Mesothelial cell of epicardium (in vitro differentiated cells): ENCODE measurements at regions not wholly inside any gene's neighbourhood (a gene's known extent, or its start where the extent isn't known, plus 50 kb on each side); places are given as distances from the start of the nearest gene placed in this dataset.

Source experiments
- DNase-seq, 2 experiments: peaks; one replicate each; pipeline ENCODE4 v3.0.0; 2021; ENCODE audit warnings: low spot score in 2 of 2; ENCODE audit not compliant: unreplicated experiment in 2 of 2
- H3K27ac Mint-ChIP-seq: 2 replicates; pipeline ENCODE4 v1.8.0; 2021; ENCODE audit warnings: mixed read lengths
- H3K27me3 Mint-ChIP-seq: 2 replicates; pipeline ENCODE4 v1.8.0; 2021; ENCODE audit warnings: low read depth, mixed read lengths
- H3K36me3 Mint-ChIP-seq: 2 replicates; pipeline ENCODE4 v1.8.0; 2021; ENCODE audit warnings: mixed read lengths
- H3K4me1 Mint-ChIP-seq: 2 replicates; pipeline ENCODE4 v1.8.0; 2021; ENCODE audit warnings: mixed read lengths
- H3K4me3 Mint-ChIP-seq: 2 replicates; pipeline ENCODE4 v1.8.0; 2021; ENCODE audit warnings: mild to moderate bottlenecking, moderate library complexity, mixed read lengths
- H3K9me3 Mint-ChIP-seq: 2 replicates; pipeline ENCODE4 v1.8.0; 2021; ENCODE audit warnings: mixed read lengths
- CTCF ChIP-seq: fragments of 200-600 bp; sonication (generic); IDR thresholded peaks from one replicate; pipeline ENCODE4 v1.5.0; 2021; ENCODE audit warnings: antibody characterized with exemption; ENCODE audit not compliant: unreplicated experiment

GRCh38 chr7:67738958-67739357 lies 742.3 kb downstream of the TYW1 start:
- no peak for DNase-seq
- Mint-ChIP-seq H3K9me3 (peaks cover 4% of the 10 kb centered on the region), H3K27ac (no peak overlapping the region), H3K36me3 (no peaks in the 10 kb centered on the region), H3K4me3 (no peak overlapping the region), H3K27me3 (peaks cover 22% of the 10 kb centered on the region), H3K4me1 (no peaks in the 10 kb centered on the region)
- TF ChIP-seq CTCF = no peak

- no peak for TF ChIP-seq CTCF
- no peaks in the 10 kb centered on the region for H3K36me3 Mint-ChIP-seq
- H3K4me3 Mint-ChIP-seq = no peak overlapping the region
- no peaks in the 10 kb centered on the region for H3K4me1 Mint-ChIP-seq
- no peak overlapping the region for H3K27ac Mint-ChIP-seq
- peaks cover 41% of the 10 kb centered on the region for H3K27me3 Mint-ChIP-seq
- no peak for DNase-seq
- peaks cover 4% of the 10 kb centered on the region for H3K9me3 Mint-ChIP-seq
Measured at GRCh38 chr7:67743501-67743900, 746.9 kb downstream of the TYW1 start.

- TF ChIP-seq CTCF = no peak
- H3K27me3 Mint-ChIP-seq = peaks cover 5% of the 10 kb centered on the region
- H3K27ac Mint-ChIP-seq = no peak overlapping the region
- H3K9me3 Mint-ChIP-seq = peaks cover 28% of the 10 kb centered on the region
- DNase-seq = no peak
- H3K4me3 Mint-ChIP-seq = no peak overlapping the region
- no peaks in the 10 kb centered on the region for H3K4me1 Mint-ChIP-seq
- no peaks in the 10 kb centered on the region for H3K36me3 Mint-ChIP-seq
Measured at GRCh38 chr7:67752227-67752626, 755.6 kb downstream of the TYW1 start.

GRCh38 chr7:67753891-67754290 lies 757.3 kb downstream of the TYW1 start:
- Mint-ChIP-seq H3K27ac (no peak overlapping the region), H3K4me3 (no peak overlapping the region), H3K27me3 (no peaks in the 10 kb centered on the region), H3K4me1 (no peaks in the 10 kb centered on the region), H3K36me3 (no peaks in the 10 kb centered on the region), H3K9me3 (peaks cover 27% of the 10 kb centered on the region)
- TF ChIP-seq CTCF = no peak
- DNase-seq = no peak

GRCh38 chr7:67754651-67755050 lies 758.0 kb downstream of the TYW1 start:
- peaks cover 20% of the 10 kb centered on the region for H3K9me3 Mint-ChIP-seq
- no peak for DNase-seq

More at GRCh38 chr7:67754651-67755050, 758.0 kb downstream of the TYW1 start:
- no peak for TF ChIP-seq CTCF
- Mint-ChIP-seq H3K4me3 (no peak overlapping the region), H3K4me1 (no peaks in the 10 kb centered on the region), H3K36me3 (no peaks in the 10 kb centered on the region), H3K27me3 (no peaks in the 10 kb centered on the region), H3K27ac (no peak overlapping the region)
